CD4-positive, alpha-beta T cell treated with Interleukin-6 at 100 ng/mL for 8 hours (primary cell): ENCODE measurements at regions not wholly inside any gene's neighbourhood (a gene's known extent, or its start where the extent isn't known, plus 50 kb on each side); places are given as distances from the start of the nearest gene placed in this dataset.
"Not testable (repeated sequence)": the region's sequence is repeated elsewhere in the genome, so short reads cannot be mapped to it uniquely, and the experiment has no call there.

Experiments
- DNase-seq: peaks from one replicate; pipeline ENCODE4 v3.0.0-alpha.2; 2020; ENCODE audit warnings: mixed read lengths, low spot score

DNA sequence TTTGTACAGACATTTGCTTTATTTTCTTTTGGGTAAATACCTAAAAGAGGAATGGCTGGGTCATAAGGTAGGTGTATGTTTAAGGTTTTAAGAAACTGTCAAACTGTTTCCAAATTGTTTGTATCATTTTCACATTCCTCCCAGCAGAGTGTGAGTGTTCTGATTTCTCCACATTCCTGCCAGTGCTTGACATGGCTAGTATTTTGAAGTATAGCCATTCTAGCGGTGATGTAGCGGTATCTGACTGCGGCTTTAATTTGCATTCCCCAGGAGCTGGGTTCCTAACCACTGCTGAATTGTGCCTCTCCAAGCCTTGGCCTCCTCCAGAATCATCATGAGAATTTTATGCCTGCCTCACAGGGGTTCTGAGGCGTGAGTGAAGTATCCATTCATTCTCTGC, 61.8 kb upstream of the ARL4C start:
- DNase-seq = no peak

DNA sequence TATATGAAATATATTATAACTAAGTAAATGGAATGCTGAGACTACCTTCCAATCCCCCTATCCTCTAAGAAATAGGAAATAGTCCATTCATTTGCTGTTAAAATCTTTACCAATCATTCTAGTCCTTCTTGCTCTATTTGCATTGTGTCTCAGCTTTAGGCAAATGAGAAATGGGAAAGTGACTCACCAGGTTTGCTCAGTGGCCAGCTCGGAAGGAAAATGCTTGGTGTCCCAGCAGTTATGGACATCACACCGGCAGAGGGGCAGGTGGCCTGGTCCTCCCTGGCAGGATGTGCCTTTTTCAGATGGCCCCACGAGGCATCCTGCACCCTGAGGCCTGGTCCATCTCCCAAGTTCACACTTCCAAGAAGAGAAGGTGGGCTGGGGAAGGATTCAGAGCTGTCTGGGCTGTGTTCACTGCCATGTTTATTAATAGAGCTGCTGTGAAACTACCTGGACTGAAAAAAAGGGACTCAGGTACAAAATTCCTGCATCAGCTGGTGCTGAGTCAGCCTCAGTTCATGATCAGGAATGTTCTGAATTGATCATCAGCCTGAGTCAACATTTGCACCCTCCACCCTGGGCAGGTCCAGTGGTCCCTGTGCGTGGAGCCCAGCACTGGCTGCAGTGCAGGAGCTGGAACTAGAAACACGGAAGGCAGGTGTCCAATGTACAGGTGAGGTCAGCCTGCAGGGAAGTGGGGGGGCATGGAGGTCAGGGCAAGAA, 60.1 kb upstream of the ARL4C start:
- DNase-seq = no peak

- no peak for DNase-seq
These were observed 58.9 kb upstream of the ARL4C start for GRCh38 chr2:234555616-234556249.

GRCh38 chr2:234555161-234555560, 58.3 kb upstream of the ARL4C start:
- DNase-seq = no peak

DNA sequence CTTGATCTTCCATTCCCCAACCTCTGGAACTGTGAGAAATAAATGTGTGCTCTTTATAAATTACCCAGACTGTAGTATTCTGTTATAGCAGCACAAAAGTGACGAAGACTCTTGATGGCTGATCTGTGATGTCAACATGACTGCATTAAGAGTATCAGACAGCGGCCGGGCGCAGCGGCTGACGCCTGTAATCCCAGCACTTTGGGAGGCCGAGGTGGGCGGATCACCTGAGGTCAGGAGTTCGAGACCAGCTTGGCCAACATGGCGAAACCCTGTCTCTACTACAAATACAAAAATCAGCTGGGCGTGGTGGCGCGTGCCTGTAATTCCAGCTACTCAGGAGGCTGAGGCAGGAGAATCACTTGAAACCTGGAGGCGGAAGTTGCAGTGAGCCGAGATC, 56.3 kb upstream of the ARL4C start:
- DNase-seq = not testable (repeated sequence)

- peak; percentile 52 for DNase-seq
These were observed 53.7 kb upstream of the ARL4C start for GRCh38 chr2:234550511-234551107.

- no peak for DNase-seq
These were observed 53.2 kb upstream of the ARL4C start for GRCh38 chr2:234550056-234550455.

DNA sequence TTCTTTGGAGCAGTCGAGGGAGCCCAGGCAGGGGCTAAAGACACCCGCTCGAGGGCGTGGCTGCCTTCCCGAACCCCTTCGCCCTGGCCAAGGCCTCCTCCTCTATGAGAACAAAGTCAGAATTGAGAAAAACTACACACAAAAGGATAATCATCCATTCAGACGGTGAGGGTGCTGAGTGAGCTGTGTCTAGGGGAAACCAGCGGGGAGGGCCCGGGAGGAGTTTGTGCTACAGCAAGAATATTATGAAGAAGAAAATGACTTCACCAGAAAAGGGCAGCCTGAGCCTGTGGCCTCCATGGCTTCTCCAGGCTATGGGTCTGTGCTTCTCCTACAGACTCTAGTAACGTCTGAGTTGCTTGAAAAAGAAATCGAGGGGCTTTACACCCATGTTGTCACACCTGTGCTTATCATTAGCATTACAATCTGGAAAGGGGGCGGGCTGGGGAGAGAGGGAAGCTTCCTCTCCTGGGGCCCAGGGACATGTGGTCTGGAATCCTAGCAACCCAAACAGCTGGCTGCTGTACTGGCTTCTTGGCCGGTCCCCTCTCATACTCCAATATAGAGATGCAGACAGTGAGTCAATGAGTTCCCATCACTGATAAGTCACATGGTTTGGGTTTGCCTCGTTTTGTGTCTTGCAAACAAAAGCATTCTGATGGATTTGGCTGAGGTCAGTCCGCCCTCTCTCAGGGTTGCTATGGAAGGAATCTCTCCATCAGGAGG, 52.0 kb upstream of the ARL4C start:
- no peak for DNase-seq

DNA sequence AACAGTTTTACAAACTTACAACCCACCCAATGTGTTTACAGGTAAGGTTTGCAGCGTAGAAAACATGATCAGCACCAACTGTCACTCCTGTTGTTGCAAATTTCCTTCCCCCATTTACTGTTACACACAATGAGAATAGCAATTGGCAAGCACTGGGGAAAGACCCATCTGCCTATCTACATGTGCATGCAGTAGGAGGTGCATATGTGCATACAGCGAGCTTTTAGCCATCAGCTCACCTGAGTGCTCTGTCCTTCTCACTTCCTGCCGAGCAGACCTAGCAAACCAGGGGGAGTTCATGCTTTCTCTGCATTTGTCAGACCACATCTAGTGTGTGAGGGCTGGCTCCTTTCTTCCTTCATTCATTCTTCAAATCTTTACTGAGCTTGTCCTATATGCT, 49.9 kb upstream of the ARL4C start:
- no peak for DNase-seq
